ENCODE measurements at regions not wholly inside any gene's neighbourhood (a gene's known extent, or its start where the extent isn't known, plus 50 kb on each side); places are given as distances from the start of the nearest gene placed in this dataset.
A peak's percentile ranks its signal among the peaks of the same experiment; 100 is the strongest.

DNA sequence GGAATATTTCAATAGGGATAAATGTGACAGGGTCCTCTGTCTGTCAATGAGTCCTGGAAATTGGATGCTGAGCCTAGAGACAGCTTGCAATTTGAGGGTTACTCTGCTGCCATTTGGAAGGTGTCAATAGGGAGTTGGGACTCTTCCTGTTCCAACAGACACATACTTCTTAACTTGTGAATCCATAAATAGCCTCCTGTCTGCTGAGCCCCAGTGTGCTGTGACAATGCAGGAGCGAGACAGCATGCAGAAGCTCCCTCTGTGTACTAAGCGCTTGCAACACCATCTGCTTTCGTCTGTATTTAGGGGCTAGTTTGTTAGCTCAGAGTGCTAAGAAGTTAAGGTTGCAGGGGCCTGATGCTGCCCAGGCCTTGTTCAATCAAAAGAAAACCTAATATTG, 58.5 kb upstream of the GPR12 start:
- DNase-seq (ENCODE audit: low read depth in 1 of 2, low spot score in 1 of 2), result peak in 1 of 2 donors; percentile 13
- Histone ChIP-seq H3K9me3 (ENCODE audit: low read depth) (no peaks in the 10 kb centered on the region), H3K4me1 (ENCODE audit: low read depth) (peaks cover 7% of the 10 kb centered on the region), H3K4me3 (no peak overlapping the region), H3K27ac (no peak overlapping the region), H3K36me3 (no peaks in the 10 kb centered on the region), H3K27me3 (no peaks in the 10 kb centered on the region)
- no peak for TF ChIP-seq CTCF (IDR thresholded peaks at IDR 0.05; ENCODE audit: low read depth, low read length)

- no peak overlapping the region for H3K27ac ChIP-seq
- DNase-seq (ENCODE audit: low read depth in 1 of 2, low spot score in 1 of 2), result peak in 1 of 2 donors; percentile 13
- TF ChIP-seq CTCF (IDR thresholded peaks at IDR 0.05; ENCODE audit: low read depth, low read length), result no peak
- H3K36me3 ChIP-seq, result no peaks in the 10 kb centered on the region
- no peaks in the 10 kb centered on the region for H3K9me3 ChIP-seq (ENCODE audit: low read depth)
- H3K4me3 ChIP-seq, result no peak overlapping the region
- peaks cover 7% of the 10 kb centered on the region for H3K4me1 ChIP-seq (ENCODE audit: low read depth)
- no peaks in the 10 kb centered on the region for H3K27me3 ChIP-seq
Measured at GRCh38 chr13:26816881-26817280, 56.3 kb upstream of the GPR12 start.

- TF ChIP-seq CTCF (IDR thresholded peaks at IDR 0.05; ENCODE audit: low read depth, low read length), result no peak
- Histone ChIP-seq H3K27me3 (no peaks in the 10 kb centered on the region), H3K36me3 (no peaks in the 10 kb centered on the region), H3K27ac (no peak overlapping the region), H3K4me1 (ENCODE audit: low read depth) (peaks cover 2% of the 10 kb centered on the region), H3K4me3 (no peak overlapping the region), H3K9me3 (ENCODE audit: low read depth) (no peaks in the 10 kb centered on the region)
- no peak for DNase-seq (ENCODE audit: low read depth in 1 of 2, low spot score in 1 of 2)
Measured at GRCh38 chr13:26813980-26814348, 53.4 kb upstream of the GPR12 start.

GRCh38 chr13:26813321-26813979, 52.9 kb upstream of the GPR12 start:
- DNase-seq (ENCODE audit: low read depth in 1 of 2, low spot score in 1 of 2), result no peak
- H3K4me1 ChIP-seq (ENCODE audit: low read depth), result no peaks in the 10 kb centered on the region
- no peak overlapping the region for H3K27ac ChIP-seq
- no peaks in the 10 kb centered on the region for H3K27me3 ChIP-seq
- H3K4me3 ChIP-seq, result no peak overlapping the region
- H3K36me3 ChIP-seq, result no peaks in the 10 kb centered on the region
- H3K9me3 ChIP-seq (ENCODE audit: low read depth), result no peaks in the 10 kb centered on the region
- no peak for TF ChIP-seq CTCF (IDR thresholded peaks at IDR 0.05; ENCODE audit: low read depth, low read length)

- no peaks in the 10 kb centered on the region for H3K27me3 ChIP-seq
- no peaks in the 10 kb centered on the region for H3K9me3 ChIP-seq (ENCODE audit: low read depth)
- H3K4me3 ChIP-seq, result no peak overlapping the region
- no peak for DNase-seq (ENCODE audit: low read depth in 1 of 2, low spot score in 1 of 2)
- no peak for TF ChIP-seq CTCF (IDR thresholded peaks at IDR 0.05; ENCODE audit: low read depth, low read length)
- no peaks in the 10 kb centered on the region for H3K36me3 ChIP-seq
- no peaks in the 10 kb centered on the region for H3K4me1 ChIP-seq (ENCODE audit: low read depth)
- no peak overlapping the region for H3K27ac ChIP-seq
Measured at GRCh38 chr13:26811581-26811980, 51.0 kb upstream of the GPR12 start.
